Activated CD4-positive, CD25-positive, alpha-beta regulatory T cell (primary cell): ENCODE measurements at regions not wholly inside any gene's neighbourhood (a gene's known extent, or its start where the extent isn't known, plus 50 kb on each side); places are given as distances from the start of the nearest gene placed in this dataset.

Source experiments
- DNase-seq, 4 experiments: peaks; one replicate each; lab custom pipeline; 2025; lab: John Stamatoyannopoulos, UW

DNA sequence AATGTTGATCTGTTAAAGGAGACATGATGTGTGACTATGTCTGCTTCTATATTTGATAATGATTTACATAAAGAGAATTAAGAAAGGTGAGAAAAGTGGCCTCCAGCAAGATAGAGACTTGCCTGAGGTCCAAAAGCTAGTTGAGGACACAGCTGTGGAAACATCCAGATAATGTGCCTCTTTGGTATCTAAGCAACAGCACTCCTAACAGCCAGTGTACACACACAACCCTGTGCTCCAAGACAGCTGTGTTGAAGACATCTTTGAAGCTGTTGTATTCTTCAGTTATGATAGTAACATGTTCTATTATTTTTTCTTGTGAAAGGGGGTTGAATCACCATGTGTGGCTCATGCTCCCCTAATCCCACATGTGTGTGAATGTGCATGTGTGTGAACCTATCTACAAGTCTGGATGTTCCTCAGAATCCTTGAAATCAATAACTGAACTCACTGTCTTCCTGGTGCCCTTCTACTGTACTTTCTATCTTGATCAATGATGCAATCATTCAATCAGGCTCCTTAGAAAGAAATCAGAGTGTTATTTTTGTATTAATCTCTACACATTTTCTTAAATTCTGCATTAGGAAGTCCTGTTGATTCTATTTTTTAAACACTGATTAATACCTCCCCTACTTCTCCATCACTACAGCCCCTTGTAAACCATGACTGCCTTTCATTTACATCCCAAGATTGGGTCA is 116.7 kb upstream of the SSTR4 start:
- DNase-seq, result no peak

DNA sequence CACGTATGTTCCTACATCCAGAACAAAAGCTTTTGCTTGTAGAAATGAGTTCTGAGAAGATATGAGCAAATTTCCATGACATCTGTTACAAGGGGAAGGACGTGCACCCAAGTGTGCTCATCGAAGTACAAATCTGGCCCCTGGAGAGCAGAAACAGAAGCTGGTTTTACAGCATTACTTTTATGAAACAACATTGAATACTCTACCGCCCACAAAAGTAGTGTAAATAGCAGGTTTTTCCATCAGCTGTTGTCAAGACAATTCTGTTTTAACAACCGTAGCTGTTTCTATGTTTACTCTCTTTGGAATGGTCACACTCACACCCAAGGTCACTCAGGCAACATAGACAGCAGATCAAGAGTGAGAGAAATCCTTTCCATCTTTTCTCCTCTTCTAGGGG is 114.2 kb upstream of the SSTR4 start:
- no peak for DNase-seq

DNA sequence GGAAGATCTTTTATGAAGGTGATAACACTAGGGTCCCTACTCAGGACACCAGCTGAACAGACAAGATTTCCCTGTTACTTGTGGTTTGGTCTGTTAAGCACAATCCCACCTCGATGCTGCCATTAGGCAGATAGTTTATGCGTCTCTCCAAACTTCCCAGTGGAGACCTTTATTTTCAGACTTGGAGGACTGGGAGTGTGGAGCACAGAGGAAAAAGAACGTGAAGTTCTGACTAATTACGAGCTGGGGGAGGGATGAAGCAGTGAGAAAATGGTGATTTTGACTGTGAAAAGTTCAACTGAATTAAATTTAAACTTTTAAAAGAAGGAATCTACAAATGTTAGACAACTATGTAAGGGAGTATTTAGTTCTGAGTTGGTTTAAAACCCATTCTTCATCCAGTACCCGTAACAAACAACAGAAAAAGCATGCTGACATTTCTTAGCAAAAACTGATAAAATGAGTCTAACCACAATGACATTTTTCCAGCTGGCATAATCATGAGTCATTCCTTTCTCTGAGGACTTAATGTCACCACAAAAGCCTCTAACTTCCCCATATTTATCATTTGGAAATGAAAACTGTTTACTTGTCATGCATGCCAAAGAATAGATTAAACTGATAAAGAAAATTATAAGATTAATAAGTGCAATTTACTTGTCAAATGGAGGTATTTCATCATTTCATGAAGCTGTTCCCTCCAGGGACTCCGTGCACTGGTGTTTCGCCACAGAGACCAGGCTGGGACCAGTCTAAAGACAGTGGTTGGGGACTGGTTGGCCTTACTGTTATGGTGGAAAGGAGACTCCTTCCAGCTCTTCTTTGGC is 113.3 kb upstream of the SSTR4 start:
- DNase-seq, result no peak

DNA sequence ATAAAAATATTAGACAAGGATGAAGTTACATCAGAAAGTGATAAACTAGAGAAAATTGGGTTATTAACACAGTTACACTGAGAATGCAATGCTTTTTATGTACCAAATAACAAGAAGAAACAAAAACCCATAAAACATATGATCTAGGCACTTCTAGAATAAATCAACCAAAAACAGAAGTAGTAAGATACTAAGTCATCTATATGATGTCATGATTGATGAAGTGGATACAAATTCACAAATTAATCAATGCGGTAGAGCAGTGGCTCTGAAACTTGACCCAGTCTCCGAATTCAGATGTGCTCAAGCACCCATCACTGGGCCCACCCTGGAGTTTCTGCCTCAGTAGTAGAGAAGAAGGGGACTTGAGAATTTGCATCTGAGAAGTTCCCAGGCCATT is 112.1 kb upstream of the SSTR4 start:
- DNase-seq, result no peak

GRCh38 chr20:22924046-22924737 is 110.9 kb upstream of the SSTR4 start:
- DNase-seq, result no peak

- DNase-seq, result no peak
These were observed 110.0 kb upstream of the SSTR4 start for GRCh38 chr20:22924949-22925612.

DNA sequence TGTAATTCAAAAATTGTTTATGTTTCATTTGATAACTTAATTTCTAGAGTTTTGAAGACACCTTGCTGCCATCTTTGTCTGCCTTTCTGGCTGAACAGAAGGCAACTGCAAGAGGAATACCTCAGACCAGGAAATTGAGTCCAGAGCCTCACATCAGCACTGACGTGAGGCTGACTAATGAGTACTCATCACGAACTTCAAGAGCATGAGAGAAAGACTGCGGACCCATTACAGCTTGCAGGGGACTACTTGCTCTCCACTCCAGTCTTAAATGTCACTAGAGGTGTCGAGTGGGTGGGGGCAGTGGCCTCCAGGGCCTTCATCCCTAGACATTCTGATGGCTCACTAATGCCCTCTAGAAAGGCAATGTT is 109.5 kb upstream of the SSTR4 start:
- no peak for DNase-seq

DNA sequence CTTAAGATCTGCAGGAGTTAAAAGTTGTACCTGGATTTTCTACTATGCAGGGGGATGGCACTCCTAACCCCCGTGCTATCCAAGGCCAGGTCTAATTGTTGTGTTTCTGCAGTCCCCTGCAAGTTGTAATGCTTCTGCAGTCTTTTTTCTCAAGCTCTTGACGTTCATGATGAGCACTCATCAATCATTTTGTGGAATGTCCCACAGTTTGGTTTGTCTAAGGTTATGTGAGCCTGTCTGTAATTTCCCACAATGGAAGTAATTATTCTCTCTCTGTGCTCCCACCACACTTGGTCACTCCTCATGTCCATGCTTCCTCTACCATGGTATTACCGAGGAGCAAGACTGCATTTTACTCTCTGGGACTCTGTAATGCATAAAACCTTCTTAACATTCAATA is 107.6 kb upstream of the SSTR4 start:
- DNase-seq, result no peak

DNA sequence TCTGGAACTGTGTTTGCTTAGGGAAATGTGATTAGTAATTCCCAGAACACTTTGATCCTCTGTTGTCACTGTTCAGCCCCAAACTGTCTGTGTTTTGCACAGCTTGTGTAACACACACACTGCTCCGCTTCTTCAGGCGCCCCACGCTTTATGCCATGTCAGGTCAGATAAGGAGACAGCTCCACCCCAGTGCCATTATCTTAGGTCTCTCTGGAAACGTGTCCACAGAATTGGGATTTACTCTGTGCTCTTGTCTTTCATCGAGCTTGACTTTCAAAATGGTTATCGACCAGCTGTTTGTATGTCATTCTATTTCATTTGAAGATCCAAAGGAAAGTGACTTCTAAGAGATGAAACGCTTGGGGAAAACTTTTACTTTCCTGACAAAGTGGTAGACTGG is 106.4 kb upstream of the SSTR4 start:
- DNase-seq, result no peak

GRCh38 chr20:22929661-22930060 is 105.5 kb upstream of the SSTR4 start:
- DNase-seq, result no peak

DNA sequence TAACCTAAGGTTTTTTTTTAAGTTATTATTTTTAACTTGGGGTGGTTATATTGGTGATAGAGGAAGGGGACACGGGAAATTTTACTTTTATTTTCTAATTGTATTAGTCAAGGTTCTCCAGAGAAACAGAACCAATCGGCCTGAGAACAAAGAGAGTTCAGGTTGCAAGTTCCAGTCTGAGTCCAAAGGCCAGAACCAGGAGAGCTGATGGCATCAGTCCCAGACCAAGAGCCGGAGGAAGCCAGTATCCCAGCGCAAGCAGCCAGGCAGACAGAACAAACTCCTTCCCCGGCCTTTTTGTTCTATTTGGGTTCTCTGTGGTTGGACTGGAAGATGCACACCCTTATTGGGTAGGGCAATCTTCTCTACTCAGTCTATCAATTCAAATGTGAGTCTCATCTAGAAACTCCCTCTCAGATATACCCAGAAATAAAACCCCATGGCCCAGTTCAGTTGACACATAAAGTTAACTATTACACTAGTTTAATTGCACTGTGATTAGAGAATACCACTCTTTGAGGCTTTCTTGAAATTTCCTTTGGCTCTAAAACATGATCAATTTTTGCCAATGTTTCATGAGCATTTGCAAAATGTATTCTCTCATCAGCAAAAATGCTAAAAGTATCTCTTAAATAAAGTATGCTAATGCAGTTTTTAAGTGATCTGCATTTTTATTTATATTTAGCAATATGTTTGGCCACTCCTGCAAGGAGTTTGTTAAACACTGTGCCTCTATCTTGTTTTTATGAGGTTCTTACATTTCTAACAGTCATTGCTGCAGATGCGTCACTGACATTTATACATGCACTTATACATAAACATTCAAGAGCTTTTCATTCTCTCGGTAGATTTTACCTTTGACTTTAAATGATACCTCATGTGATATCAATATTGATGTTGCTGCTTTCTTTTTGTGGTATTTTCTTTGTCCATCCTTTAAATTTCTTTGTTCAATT is 103.2 kb upstream of the SSTR4 start:
- no peak for DNase-seq

- DNase-seq, result no peak
These were observed 95.9 kb upstream of the SSTR4 start for GRCh38 chr20:22939181-22939580.

- no peak for DNase-seq
These were observed 94.8 kb upstream of the SSTR4 start for GRCh38 chr20:22940350-22940749.

DNA sequence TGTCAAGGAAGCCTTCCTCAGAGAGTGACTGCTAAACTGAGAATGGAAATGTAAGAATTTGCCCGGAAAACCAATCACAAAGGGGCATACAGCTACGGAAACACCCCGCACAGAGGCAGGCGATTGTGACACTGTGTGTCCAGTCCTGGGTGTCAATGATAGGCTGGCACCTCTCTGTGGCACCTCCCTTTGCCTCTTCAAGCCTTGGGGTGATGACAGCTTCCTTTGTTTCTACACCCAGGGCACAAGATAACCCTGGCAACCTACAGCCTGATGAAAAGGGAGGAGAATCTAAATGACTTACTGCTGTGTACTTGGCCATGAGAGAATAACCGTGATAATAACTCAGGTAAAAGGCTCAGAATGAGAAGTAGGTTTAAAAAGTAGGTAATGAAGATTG is 93.6 kb upstream of the SSTR4 start:
- DNase-seq, result no peak

DNA sequence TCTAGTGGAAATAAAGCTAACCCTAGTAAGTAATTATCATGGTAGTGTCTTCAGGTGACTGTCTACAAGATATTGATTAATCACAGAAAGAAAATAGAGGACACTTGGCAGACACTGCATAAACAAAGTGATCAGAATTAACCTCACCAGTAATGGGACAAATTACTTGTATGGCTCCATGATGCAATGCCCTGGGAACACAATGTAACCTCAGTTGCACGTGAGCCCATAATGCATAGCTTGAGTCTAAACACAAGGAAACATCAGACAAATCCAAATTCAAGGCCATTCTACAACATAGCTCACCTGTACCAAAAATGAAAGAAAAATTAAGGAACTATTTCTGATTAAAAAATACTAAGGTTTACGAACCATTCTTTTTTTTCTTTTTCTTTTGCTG is 92.4 kb upstream of the SSTR4 start:
- no peak for DNase-seq

DNA sequence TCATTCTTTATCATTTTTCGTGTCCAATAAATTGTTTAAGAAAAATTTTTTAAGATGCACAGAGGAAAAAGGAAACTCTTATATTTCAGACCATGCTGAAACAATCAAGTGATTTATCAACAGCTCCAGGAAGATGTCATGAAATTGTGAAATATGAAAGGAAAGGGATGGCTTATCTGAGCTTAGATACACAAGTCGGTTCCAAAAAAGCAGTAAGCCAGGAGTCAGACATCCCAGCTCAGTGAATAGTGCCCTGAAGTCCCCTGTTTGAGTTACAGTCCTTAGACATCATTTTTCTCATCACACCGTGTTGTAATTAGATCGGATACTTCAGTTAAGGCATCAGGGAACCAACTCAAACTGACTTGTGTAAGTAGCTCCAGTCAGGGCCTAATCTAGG is 91.0 kb upstream of the SSTR4 start:
- DNase-seq, result no peak

- DNase-seq, result no peak
These were observed 90.2 kb upstream of the SSTR4 start for GRCh38 chr20:22944936-22945335.

- DNase-seq, result no peak
These were observed 88.5 kb upstream of the SSTR4 start for GRCh38 chr20:22946596-22946995.

GRCh38 chr20:22949331-22950109 is 85.6 kb upstream of the SSTR4 start:
- DNase-seq, result no peak

GRCh38 chr20:22951966-22952365 is 83.1 kb upstream of the SSTR4 start:
- DNase-seq, result no peak

GRCh38 chr20:22954661-22955060 is 80.5 kb upstream of the SSTR4 start:
- no peak for DNase-seq
